ENCODE measurements at regions not wholly inside any gene's neighbourhood (a gene's known extent, or its start where the extent isn't known, plus 50 kb on each side); places are given as distances from the start of the nearest gene placed in this dataset.

DNA sequence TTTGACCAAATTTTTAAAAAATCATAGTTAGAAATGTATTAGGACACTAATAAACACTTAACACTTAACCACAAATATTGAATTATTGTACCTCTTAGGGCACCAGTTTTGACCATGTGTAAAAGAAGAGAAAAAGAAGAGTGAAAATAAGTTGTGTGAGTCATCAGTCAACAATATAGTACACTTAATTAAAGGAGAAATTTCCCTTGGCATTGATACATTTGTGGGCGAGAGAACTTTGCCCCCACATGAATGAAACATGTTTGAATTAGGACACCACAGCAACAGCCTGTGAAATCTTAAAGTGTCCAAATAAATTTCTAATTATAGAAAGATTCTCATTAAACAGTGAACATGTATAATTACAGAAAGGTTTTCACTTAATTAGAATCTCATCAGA is 1292.8 kb upstream of the TENM3 start:
- TF ChIP-seq, protein P1, sequence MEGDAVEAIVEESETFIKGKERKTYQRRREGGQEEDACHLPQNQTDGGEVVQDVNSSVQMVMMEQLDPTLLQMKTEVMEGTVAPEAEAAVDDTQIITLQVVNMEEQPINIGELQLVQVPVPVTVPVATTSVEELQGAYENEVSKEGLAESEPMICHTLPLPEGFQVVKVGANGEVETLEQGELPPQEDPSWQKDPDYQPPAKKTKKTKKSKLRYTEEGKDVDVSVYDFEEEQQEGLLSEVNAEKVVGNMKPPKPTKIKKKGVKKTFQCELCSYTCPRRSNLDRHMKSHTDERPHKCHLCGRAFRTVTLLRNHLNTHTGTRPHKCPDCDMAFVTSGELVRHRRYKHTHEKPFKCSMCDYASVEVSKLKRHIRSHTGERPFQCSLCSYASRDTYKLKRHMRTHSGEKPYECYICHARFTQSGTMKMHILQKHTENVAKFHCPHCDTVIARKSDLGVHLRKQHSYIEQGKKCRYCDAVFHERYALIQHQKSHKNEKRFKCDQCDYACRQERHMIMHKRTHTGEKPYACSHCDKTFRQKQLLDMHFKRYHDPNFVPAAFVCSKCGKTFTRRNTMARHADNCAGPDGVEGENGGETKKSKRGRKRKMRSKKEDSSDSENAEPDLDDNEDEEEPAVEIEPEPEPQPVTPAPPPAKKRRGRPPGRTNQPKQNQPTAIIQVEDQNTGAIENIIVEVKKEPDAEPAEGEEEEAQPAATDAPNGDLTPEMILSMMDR (IDR thresholded peaks at IDR 0.05; ENCODE audit: borderline replicate concordance, extremely low read depth, low read length, poor library complexity, severe bottlenecking) = no peak
- no peak for TF ChIP-seq EZH2 (IDR thresholded peaks at IDR 0.05; ENCODE audit: borderline replicate concordance, low read depth, low read length, severe bottlenecking)
